GM12878 (cell line): ENCODE measurements at regions not wholly inside any gene's neighbourhood (a gene's known extent, or its start where the extent isn't known, plus 50 kb on each side); places are given as distances from the start of the nearest gene placed in this dataset.

Experiments used
- ATAC-seq: fragments of 200-7000 bp; cut with Tn5 transposase; 3 replicates; pipeline ENCODE4 v1.9.1; 2020; ENCODE audit warnings: mild to moderate bottlenecking, moderate library complexity
- BruUV-seq: library from RNA; stranded (reverse); fragments of 400-500 nt; replicated peaks from 2 replicates; lab custom pipeline; 2021; lab: Mats Ljungman, UMichigan
- CTCF ChIA-PET: fragments of 300-600 bp; sonication (Branson Sonifier 250); formaldehyde crosslinking; extraction: SDS; loops from one replicate; lab custom pipeline; 2021; ENCODE audit warnings: inconsistent platforms; lab: Yijun Ruan, JAX
- POLR2A ChIA-PET: fragments of 350-600 bp; formaldehyde crosslinking; extraction: SDS; loops from one replicate; lab custom pipeline; 2021; ENCODE audit warnings: inconsistent platforms; lab: Charles Lee
- RAD21 ChIA-PET: fragments of 300-600 bp; sonication (Branson Sonifier 250); formaldehyde crosslinking; loops from one replicate; lab custom pipeline; 2023; ENCODE audit warnings: antibody characterized with exemption; ENCODE audit not compliant: unreplicated experiment; lab: Charles Lee
- SMC1A ChIA-PET: fragments of 300-600 bp; sonication (Branson Sonifier 250); formaldehyde crosslinking; loops from one replicate; lab custom pipeline; 2023; ENCODE audit not compliant: unreplicated experiment, uncharacterized antibody; lab: Charles Lee
- DNase-seq: peaks from one replicate; pipeline ENCODE4 v3.0.0-alpha.2; 2011; ENCODE audit warnings: low read depth, low spot score
- FAIRE-seq: peaks from 3 replicates; lab custom pipeline; 2011; peaks lifted over from hg19 to GRCh38; lab: Jason Lieb, UNC
- H2AFZ ChIP-seq: 2 replicates; pipeline ENCODE4 v1.6.0; 2011; ENCODE audit warnings: low read depth, low read length, control low read depth; ENCODE audit not compliant: control insufficient read depth
- H3K27ac ChIP-seq: 2 replicates; pipeline ENCODE4 v1.5.1; 2011; ENCODE audit warnings: control low read depth; ENCODE audit not compliant: control insufficient read depth, insufficient read depth
- H3K27me3 ChIP-seq, 2 experiments: replicated peaks in 1 of 2; 2 replicates each; pipeline versions ENCODE4 v1.6.0 to v1.6.1; 2011; ENCODE audit warnings: low read length in 1 of 2; ENCODE audit not compliant: control insufficient read depth in 2 of 2, insufficient read depth in 2 of 2
- H3K36me3 ChIP-seq, 2 experiments: 2 replicates each; pipeline ENCODE4 v1.5.1; 2011; ENCODE audit warnings: low read length in 1 of 2; ENCODE audit not compliant: control insufficient read depth in 2 of 2, insufficient read depth in 2 of 2
- H3K4me1 ChIP-seq: 2 replicates; pipeline ENCODE4 v1.6.1; 2011; ENCODE audit warnings: mild to moderate bottlenecking, low read length, moderate library complexity, mixed read lengths; ENCODE audit not compliant: control insufficient read depth, insufficient read depth
- H3K4me2 ChIP-seq: 2 replicates; pipeline ENCODE4 v1.6.0; 2011; ENCODE audit warnings: control low read depth; ENCODE audit not compliant: control insufficient read depth, insufficient read depth
- H3K4me3 ChIP-seq: fragments of 200-600 bp; sonication (generic); 2 replicates; pipeline ENCODE4 v1.5.1; 2016
- H3K79me2 ChIP-seq: 2 replicates; pipeline ENCODE4 v1.6.0; 2011; ENCODE audit warnings: low read length; ENCODE audit not compliant: control insufficient read depth, insufficient read depth
- H3K9ac ChIP-seq: 2 replicates; pipeline ENCODE4 v1.8.0; 2011; ENCODE audit warnings: low read length, control low read depth, mixed read lengths; ENCODE audit not compliant: control insufficient read depth, insufficient read depth
- H3K9me3 ChIP-seq: replicated peaks from 3 replicates; pipeline ENCODE4 v1.5.1; 2011; ENCODE audit warnings: mild to moderate bottlenecking, low read length; ENCODE audit not compliant: control insufficient read depth, insufficient read depth
- H4K20me1 ChIP-seq: 2 replicates; pipeline ENCODE4 v1.6.0; 2011; ENCODE audit not compliant: control insufficient read depth, insufficient read depth
- GABPA ChIP-seq: IDR thresholded peaks from 2 replicates; pipeline ENCODE4 v1.6.1; 2014; ENCODE audit warnings: antibody characterized with exemption, low read depth, mild to moderate bottlenecking, inconsistent platforms
- GATAD2B ChIP-seq: fragments of 450-650 bp; conservative IDR thresholded peaks from 2 replicates; pipeline ENCODE4 v1.6.1; 2017; ENCODE audit warnings: low read depth, mild to moderate bottlenecking, moderate library complexity
- HDGF ChIP-seq: fragments of 450-650 bp; IDR thresholded peaks from 2 replicates; pipeline ENCODE4 v1.6.1; 2016; ENCODE audit warnings: antibody characterized with exemption
- IRF3 ChIP-seq: fragments of 450-650 bp; IDR thresholded peaks from 2 replicates; pipeline ENCODE4 v1.6.1; 2014; ENCODE audit warnings: mild to moderate bottlenecking
- MEF2B ChIP-seq: fragments of 450-650 bp; IDR thresholded peaks from 2 replicates; pipeline ENCODE4 v1.6.1; 2018; ENCODE audit warnings: mild to moderate bottlenecking, moderate library complexity; ENCODE audit not compliant: partially characterized antibody, poor library complexity, severe bottlenecking
- NFYB ChIP-seq: IDR thresholded peaks from 2 replicates; pipeline ENCODE4 v1.6.1; 2011; ENCODE audit warnings: low read depth, mild to moderate bottlenecking, low read length, improper control_type of control experiment, moderate library complexity; ENCODE audit not compliant: insufficient read depth
- PAX8 ChIP-seq: fragments of 450-650 bp; IDR thresholded peaks from 2 replicates; pipeline ENCODE4 v1.6.1; 2017; ENCODE audit warnings: mild to moderate bottlenecking, moderate library complexity
- RFX5 ChIP-seq: IDR thresholded peaks from 2 replicates; pipeline ENCODE4 v1.6.1; 2011; ENCODE audit warnings: low read depth, low read length, improper control_type of control experiment
- SP1 ChIP-seq: IDR thresholded peaks from one replicate; pipeline ENCODE4 v1.6.1; 2011; ENCODE audit warnings: low read depth, low read length
- SPI1 ChIP-seq: IDR thresholded peaks from 2 replicates; pipeline ENCODE4 v1.6.1; 2011; ENCODE audit warnings: low read depth, mild to moderate bottlenecking, low read length, moderate library complexity, borderline replicate concordance; ENCODE audit not compliant: insufficient read depth
- SRF ChIP-seq, 2 experiments: IDR thresholded peaks; 2 replicates each; pipeline ENCODE4 v1.6.1; 2011; ENCODE audit warnings: low read depth in 2 of 2, low read length in 2 of 2, mild to moderate bottlenecking in 1 of 2, moderate library complexity in 1 of 2
- STAT1 ChIP-seq: fragments of 450-650 bp; conservative IDR thresholded peaks from 2 replicates; pipeline ENCODE4 v1.6.1; 2014; ENCODE audit warnings: antibody characterized with exemption, mild to moderate bottlenecking
- TCF12 ChIP-seq: IDR thresholded peaks from 2 replicates; pipeline ENCODE4 v1.6.1; 2011; ENCODE audit warnings: low read depth, mild to moderate bottlenecking, low read length
- YBX1 ChIP-seq: fragments of 450-650 bp; IDR thresholded peaks from 2 replicates; pipeline ENCODE4 v1.6.1; 2016; ENCODE audit warnings: antibody characterized with exemption
- WGBS: methylation state at CpG from one replicate; pipeline ENCODE4 v1.1.6; 2016; ENCODE audit warnings: low lambda C conversion rate; ENCODE audit not compliant: insufficient replicate concordance, insufficient coverage; ENCODE audit errors: missing lambda C conversion rate; 5-methylcytosine and 5-hydroxymethylcytosine counted together
- in situ Hi-C: fragments of 300-500 bp; cut with MboI; formaldehyde crosslinking; loops from 9 replicates; pipeline ENCODE4 v1.14.3; 2018; ENCODE audit warnings: mixed read lengths
- intact Hi-C: fragments of 100-400 bp; cut with micrococcal nuclease; formaldehyde crosslinking; loops from one replicate; pipeline ENCODE4 v1.14.2; 2022; ENCODE audit not compliant: unreplicated experiment
- TF ChIP-seq, protein P1 (sequence below), 3 experiments: IDR thresholded peaks in 2 of 3; conservative IDR thresholded peaks in 1 of 3; 2 replicates each; pipeline ENCODE4 v1.5.1; 2011; ENCODE audit warnings: low read depth in 3 of 3, low read length in 3 of 3, mild to moderate bottlenecking in 3 of 3, control low read depth in 2 of 3, moderate library complexity in 2 of 3, inconsistent platforms in 1 of 3, mixed read lengths in 1 of 3; ENCODE audit not compliant: control insufficient read depth in 2 of 3, insufficient read depth in 1 of 3; ENCODE audit errors: extremely low read depth in 1 of 3

GRCh38 chr12:67837876-67838275 is 151.4 kb upstream of the IFNG-AS1 start:
- Histone ChIP-seq H3K27ac (no peak overlapping the region), H3K4me2 (no peak overlapping the region), H3K9ac (no peak overlapping the region), H2AFZ (no peak overlapping the region), H4K20me1 (no peaks in the 10 kb centered on the region), H3K4me1 (no peaks in the 10 kb centered on the region), H3K79me2 (no peaks in the 10 kb centered on the region), H3K27me3 (no peaks in the 10 kb centered on the region), H3K4me3 (no peak overlapping the region), H3K9me3 (no peaks in the 10 kb centered on the region; the same call in 2 of the 3 replicates), H3K36me3 (no peaks in the 10 kb centered on the region)
- ChIA-PET RAD21 (no interaction called here), CTCF (interaction anchor here (0.7 kb wide), 1 partner anchor 23 kb away, joined by 3 read pairs; no protein-coding TSS in a partner anchor), POLR2A (no interaction called here), SMC1A (no interaction called here)
- TF ChIP-seq SPI1 (no peak), RFX5 (no peak), PAX8 (no peak), TCF12 (no peak), MEF2B (no peak), HDGF (no peak), GATAD2B (no peak), YBX1 (no peak), IRF3 (no peak), NFYB (no peak), STAT1 (no peak), SP1 (no peak), GABPA (no peak), SRF (IDR thresholded peaks at IDR 0.05; ENCODE audit: low read depth in 2 of 2, low read length in 2 of 2) (no peak)
- TF ChIP-seq, protein P1, sequence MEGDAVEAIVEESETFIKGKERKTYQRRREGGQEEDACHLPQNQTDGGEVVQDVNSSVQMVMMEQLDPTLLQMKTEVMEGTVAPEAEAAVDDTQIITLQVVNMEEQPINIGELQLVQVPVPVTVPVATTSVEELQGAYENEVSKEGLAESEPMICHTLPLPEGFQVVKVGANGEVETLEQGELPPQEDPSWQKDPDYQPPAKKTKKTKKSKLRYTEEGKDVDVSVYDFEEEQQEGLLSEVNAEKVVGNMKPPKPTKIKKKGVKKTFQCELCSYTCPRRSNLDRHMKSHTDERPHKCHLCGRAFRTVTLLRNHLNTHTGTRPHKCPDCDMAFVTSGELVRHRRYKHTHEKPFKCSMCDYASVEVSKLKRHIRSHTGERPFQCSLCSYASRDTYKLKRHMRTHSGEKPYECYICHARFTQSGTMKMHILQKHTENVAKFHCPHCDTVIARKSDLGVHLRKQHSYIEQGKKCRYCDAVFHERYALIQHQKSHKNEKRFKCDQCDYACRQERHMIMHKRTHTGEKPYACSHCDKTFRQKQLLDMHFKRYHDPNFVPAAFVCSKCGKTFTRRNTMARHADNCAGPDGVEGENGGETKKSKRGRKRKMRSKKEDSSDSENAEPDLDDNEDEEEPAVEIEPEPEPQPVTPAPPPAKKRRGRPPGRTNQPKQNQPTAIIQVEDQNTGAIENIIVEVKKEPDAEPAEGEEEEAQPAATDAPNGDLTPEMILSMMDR (IDR thresholded peaks at IDR 0.05 in 2 of 3, conservative IDR thresholded peaks at IDR 0.05 in 1 of 3; ENCODE audit: control insufficient read depth in 2 of 3, extremely low read depth in 1 of 3, insufficient read depth in 1 of 3, low read depth in 3 of 3, low read length in 3 of 3), result no peak
- ATAC-seq (no peak), DNase-seq (no peak), FAIRE-seq (no peak)
- intact Hi-C loops (no loop called here), in situ Hi-C loops (no loop called here)
- 0% methylated on average over 1 of the region's 1 CpG for WGBS
- BruUV-seq, result no TSS peak
